HepG2 (cell line): ENCODE measurements at regions not wholly inside any gene's neighbourhood (a gene's known extent, or its start where the extent isn't known, plus 50 kb on each side); places are given as distances from the start of the nearest gene placed in this dataset.

Experiments used
- ATAC-seq: fragments of 200-7000 bp; cut with Tn5 transposase; 3 replicates; pipeline ENCODE4 v1.9.1; 2020; ENCODE audit warnings: mild to moderate bottlenecking, moderate library complexity
- BruUV-seq: library from RNA; stranded (reverse); fragments of 400-500 nt; replicated peaks from 2 replicates; lab custom pipeline; 2021; lab: Mats Ljungman, UMichigan
- CTCF ChIA-PET: fragments of 300-600 bp; formaldehyde crosslinking; extraction: SDS; loops from one replicate; lab custom pipeline; 2021; ENCODE audit warnings: low total read pairs, inconsistent platforms, low intra/inter-chr PET ratio; lab: Yijun Ruan, JAX
- POLR2A ChIA-PET: fragments of 350-600 bp; sonication (Branson Sonifier 250); formaldehyde crosslinking; loops from one replicate; lab custom pipeline; 2020; ENCODE audit warnings: antibody characterized with exemption, inconsistent platforms; lab: Yijun Ruan, JAX
- DNase-seq: peaks from one replicate; pipeline ENCODE4 v3.0.0-alpha.2; 2015; ENCODE audit warnings: low spot score
- FAIRE-seq: peaks from 3 replicates; lab custom pipeline; 2011; peaks lifted over from hg19 to GRCh38; lab: Jason Lieb, UNC
- H2AFZ ChIP-seq: one replicate; pipeline ENCODE4 v1.6.1; 2011; ENCODE audit warnings: low read length, inconsistent platforms
- H3K27ac ChIP-seq: fragments of 300-600 bp; 3 replicates; pipeline ENCODE4 v1.8.0; 2011; ENCODE audit warnings: mixed run types, mild to moderate bottlenecking, mixed read lengths, low read length, inconsistent platforms; ENCODE audit not compliant: insufficient read depth; ENCODE audit errors: extremely low read length
- H3K27me3 ChIP-seq, 2 experiments: fragments of 200-600 bp in 1 of 2; 2 replicates in 1 of 2; 3 replicates in 1 of 2; pipeline versions ENCODE4 v1.6.0 to v1.8.0; 2011; ENCODE audit warnings: low read length in 2 of 2, mild to moderate bottlenecking in 2 of 2, moderate library complexity in 2 of 2, inconsistent platforms in 1 of 2; ENCODE audit not compliant: insufficient read depth in 2 of 2, control insufficient read depth in 1 of 2
- H3K36me3 ChIP-seq, 2 experiments: fragments of 200-600 bp in 1 of 2; replicated peaks in 1 of 2; 2 replicates in 1 of 2; 3 replicates in 1 of 2; pipeline versions ENCODE4 v1.5.1 to v1.8.0; 2011; ENCODE audit warnings: low read length in 2 of 2, inconsistent platforms in 1 of 2; ENCODE audit not compliant: insufficient read depth in 2 of 2, control insufficient read depth in 1 of 2
- H3K4me1 ChIP-seq: 2 replicates; pipeline ENCODE4 v1.5.1; 2012; ENCODE audit warnings: low read length, inconsistent platforms; ENCODE audit not compliant: insufficient read depth
- H3K4me2 ChIP-seq: 2 replicates; pipeline ENCODE4 v1.6.0; 2011; ENCODE audit warnings: low read depth, low read length, inconsistent platforms
- H3K4me3 ChIP-seq, 3 experiments: fragments of 200-600 bp in 1 of 3; sonication (generic), shearing (Covaris generic) in 1 of 3; replicated peaks in 1 of 3; 2 replicates each; pipeline ENCODE4 v1.5.1; 2011 to 2016; ENCODE audit warnings: low read length in 3 of 3, inconsistent platforms in 2 of 3, low read depth in 2 of 3, mild to moderate bottlenecking in 2 of 3, control low read depth in 1 of 3, mixed read lengths in 1 of 3; ENCODE audit not compliant: insufficient read depth in 1 of 3
- H3K79me2 ChIP-seq: one replicate; pipeline ENCODE4 v1.6.1; 2011; ENCODE audit warnings: low read length, inconsistent platforms; ENCODE audit not compliant: insufficient read depth
- H3K9ac ChIP-seq: 2 replicates; pipeline ENCODE4 v1.6.0; 2011; ENCODE audit warnings: mild to moderate bottlenecking, low read depth, low read length, inconsistent platforms; ENCODE audit not compliant: insufficient read depth
- H3K9me3 ChIP-seq: 2 replicates; pipeline ENCODE4 v1.5.1; 2012; ENCODE audit warnings: mild to moderate bottlenecking, low read length
- H4K20me1 ChIP-seq: 2 replicates; pipeline ENCODE4 v1.6.0; 2011; ENCODE audit warnings: inconsistent platforms, mild to moderate bottlenecking, low read length, moderate library complexity; ENCODE audit not compliant: insufficient read depth
- HES4 ChIP-seq: sonication (generic); formaldehyde crosslinking; IDR thresholded peaks from 2 replicates; pipeline ENCODE4 v1.9.0; 2021; ENCODE audit warnings: mild to moderate bottlenecking, missing genetic modification reagents, borderline replicate concordance
- HNRNPLL ChIP-seq: fragments of 200-400 bp; formaldehyde crosslinking; IDR thresholded peaks from 2 replicates; pipeline ENCODE4 v1.6.1; 2017; ENCODE audit warnings: mild to moderate bottlenecking, low read depth, low read length; ENCODE audit not compliant: poor library complexity, severe bottlenecking
- MAFF ChIP-seq: IDR thresholded peaks from 2 replicates; pipeline ENCODE4 v1.6.1; 2011; ENCODE audit warnings: low read depth, low read length, improper control_type of control experiment
- MAFK ChIP-seq, 2 experiments: IDR thresholded peaks in 1 of 2; conservative IDR thresholded peaks in 1 of 2; 2 replicates each; pipeline ENCODE4 v1.6.1; 2011; ENCODE audit warnings: improper control_type of control experiment in 2 of 2, low read length in 2 of 2
- NRL ChIP-seq: sonication (generic); formaldehyde crosslinking; IDR thresholded peaks from 2 replicates; pipeline ENCODE4 v1.5.0; 2020; ENCODE audit warnings: missing genetic modification reagents, mild to moderate bottlenecking, moderate library complexity, borderline replicate concordance
- REL ChIP-seq: sonication (generic); formaldehyde crosslinking; conservative IDR thresholded peaks from 2 replicates; pipeline ENCODE4 v1.8.0; 2022; ENCODE audit warnings: mild to moderate bottlenecking, missing genetic modification reagents, moderate library complexity
- TRIM24 ChIP-seq: sonication (generic); formaldehyde crosslinking; IDR thresholded peaks from 2 replicates; pipeline ENCODE4 v1.8.0; 2022; ENCODE audit warnings: mild to moderate bottlenecking, missing genetic modification reagents
- ZEB1 ChIP-seq: IDR thresholded peaks from 2 replicates; pipeline ENCODE4 v1.6.1; 2012; ENCODE audit warnings: mild to moderate bottlenecking, low read depth, inconsistent platforms; ENCODE audit not compliant: insufficient replicate concordance
- ZKSCAN5 ChIP-seq: sonication (generic); formaldehyde crosslinking; IDR thresholded peaks from 2 replicates; pipeline ENCODE4 v1.5.1; 2020; ENCODE audit warnings: mild to moderate bottlenecking, missing genetic modification reagents
- ZNF180 ChIP-seq: sonication (generic); formaldehyde crosslinking; IDR thresholded peaks from 2 replicates; pipeline ENCODE4 v1.4.0; 2020; ENCODE audit warnings: low read depth, missing genetic modification reagents, borderline replicate concordance
- ZNF274 ChIP-seq: sonication (generic); formaldehyde crosslinking; IDR thresholded peaks from 2 replicates; pipeline ENCODE4 v1.5.1; 2020; ENCODE audit warnings: mild to moderate bottlenecking, missing genetic modification reagents
- ZNF335 ChIP-seq: sonication (generic); formaldehyde crosslinking; IDR thresholded peaks from 2 replicates; pipeline ENCODE4 v1.4.0; 2020; ENCODE audit warnings: missing genetic modification reagents
- ZNF33B ChIP-seq: sonication (generic); formaldehyde crosslinking; IDR thresholded peaks from 2 replicates; pipeline ENCODE4 v1.5.1; 2020; ENCODE audit warnings: mild to moderate bottlenecking, missing genetic modification reagents
- ZNF530 ChIP-seq: sonication (generic); formaldehyde crosslinking; IDR thresholded peaks from 2 replicates; pipeline ENCODE4 v1.5.0; 2020; ENCODE audit warnings: low read depth, mild to moderate bottlenecking, missing genetic modification reagents
- ZNF605 ChIP-seq: sonication (generic); formaldehyde crosslinking; IDR thresholded peaks from 2 replicates; pipeline ENCODE4 v1.8.0; 2022; ENCODE audit warnings: mild to moderate bottlenecking, missing genetic modification reagents
- WGBS: methylation state at CpG from one replicate; pipeline ENCODE4 v1.1.6; 2017; ENCODE audit warnings: low lambda C conversion rate; 5-methylcytosine and 5-hydroxymethylcytosine counted together
- in situ Hi-C: cut with HindIII; loops from 2 replicates; pipeline ENCODE4 v1.10.0; 2017; ENCODE audit warnings: low pct_unique_long_range_greater_than_20kb; ENCODE audit not compliant: extremely low pct_ligation_motif_present
- intact Hi-C: fragments of 100-400 bp; cut with micrococcal nuclease; formaldehyde crosslinking; loops from one replicate; pipeline ENCODE4 v1.10.0; 2022; ENCODE audit not compliant: unreplicated experiment
- TF ChIP-seq, protein P1 (sequence below): sonication (generic); formaldehyde crosslinking; IDR thresholded peaks from 2 replicates; pipeline ENCODE4 v1.5.1; 2020; ENCODE audit warnings: mild to moderate bottlenecking, missing genetic modification reagents, moderate library complexity
- TF ChIP-seq, protein P2 (sequence below): sonication (generic); formaldehyde crosslinking; IDR thresholded peaks from 2 replicates; pipeline ENCODE4 v1.4.0; 2020; ENCODE audit warnings: missing genetic modification reagents

DNA sequence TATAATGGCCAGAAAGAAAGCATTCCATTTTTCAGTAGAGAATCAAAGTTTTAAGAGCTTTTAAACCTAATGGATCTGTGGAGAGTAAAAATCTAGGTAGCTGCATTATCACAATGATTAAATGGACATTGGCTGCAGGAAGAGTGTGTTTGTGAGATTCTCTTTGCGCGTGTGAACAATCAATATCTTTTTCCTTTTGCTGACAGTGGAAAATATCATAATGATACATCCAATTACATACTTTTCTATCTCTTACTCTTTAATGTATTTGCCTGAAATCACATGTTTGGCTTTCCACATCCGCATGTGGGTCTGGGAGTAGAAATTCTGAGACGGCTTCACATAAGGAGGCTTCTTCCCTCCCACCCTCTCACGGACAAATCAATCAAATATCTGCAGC is 69.8 kb upstream of the DUSP22 start:
- ATAC-seq: no peak
- in situ Hi-C loops: no loop called here
- CTCF ChIA-PET: no interaction called here
- WGBS: 96% methylated on average over 5 of the region's 5 CpGs
- Histone ChIP-seq H3K27ac (peak overlapping the region; percentile 99), H2AFZ (no peak overlapping the region), H3K9me3 (peaks cover 5% of the 10 kb centered on the region; the same call in 1 of the 2 replicates), H3K36me3 (no peaks in the 10 kb centered on the region), H3K27me3 (no peaks in the 10 kb centered on the region), H3K79me2 (no peaks in the 10 kb centered on the region), H3K4me1 (peaks cover 61% of the 10 kb centered on the region), H3K4me2 (no peak overlapping the region)
- POLR2A ChIA-PET: no interaction called here
- BruUV-seq: no TSS peak
- TF ChIP-seq MAFK (conservative IDR thresholded peaks at IDR 0.05 in 1 of 2, IDR thresholded peaks at IDR 0.05 in 1 of 2; ENCODE audit: low read length in 2 of 2) (peak; percentile 45 to 70), MAFF (peak; percentile 55), ZNF530 (CRISPR knock-in tag) (no peak)
- TF ChIP-seq, all 625 proteins: peak for 2
- FAIRE-seq (no peak), DNase-seq (no peak)
- Histone ChIP-seq H3K4me3 (no peak overlapping the region), H3K9ac (no peak overlapping the region), H4K20me1 (no peaks in the 10 kb centered on the region)
- intact Hi-C loops: no loop called here

DNA sequence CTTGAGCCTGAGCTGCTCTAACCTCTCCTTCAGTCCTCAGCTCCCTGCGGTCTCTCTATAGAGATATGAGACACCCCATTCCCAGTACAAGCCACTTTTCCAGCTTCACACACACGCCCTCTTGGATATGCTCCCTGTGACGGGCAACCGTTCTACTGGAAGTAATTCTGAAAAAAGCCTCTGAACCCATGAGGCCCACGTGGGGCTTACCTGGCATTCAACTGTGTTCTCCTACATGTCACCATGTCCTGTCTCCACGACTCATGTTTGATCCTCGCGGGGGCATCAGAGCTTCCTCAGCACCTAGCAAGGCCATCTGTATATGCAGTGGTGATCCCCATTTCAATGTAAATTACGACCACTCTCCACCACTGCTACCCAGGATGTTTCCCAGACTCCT is 69.2 kb upstream of the DUSP22 start:
- Histone ChIP-seq H2AFZ (no peak overlapping the region), H3K27ac (no peak overlapping the region), H3K9ac (no peak overlapping the region), H3K36me3 (no peaks in the 10 kb centered on the region), H3K9me3 (peaks cover 6% of the 10 kb centered on the region; the same call in 1 of the 2 replicates), H3K4me1 (peaks cover 61% of the 10 kb centered on the region), H3K4me3 (no peak overlapping the region), H3K4me2 (no peak overlapping the region), H4K20me1 (no peaks in the 10 kb centered on the region), H3K27me3 (no peaks in the 10 kb centered on the region), H3K79me2 (no peaks in the 10 kb centered on the region)
- in situ Hi-C loops: no loop called here
- ChIA-PET POLR2A (no interaction called here), CTCF (no interaction called here)
- TF ChIP-seq, protein P1, sequence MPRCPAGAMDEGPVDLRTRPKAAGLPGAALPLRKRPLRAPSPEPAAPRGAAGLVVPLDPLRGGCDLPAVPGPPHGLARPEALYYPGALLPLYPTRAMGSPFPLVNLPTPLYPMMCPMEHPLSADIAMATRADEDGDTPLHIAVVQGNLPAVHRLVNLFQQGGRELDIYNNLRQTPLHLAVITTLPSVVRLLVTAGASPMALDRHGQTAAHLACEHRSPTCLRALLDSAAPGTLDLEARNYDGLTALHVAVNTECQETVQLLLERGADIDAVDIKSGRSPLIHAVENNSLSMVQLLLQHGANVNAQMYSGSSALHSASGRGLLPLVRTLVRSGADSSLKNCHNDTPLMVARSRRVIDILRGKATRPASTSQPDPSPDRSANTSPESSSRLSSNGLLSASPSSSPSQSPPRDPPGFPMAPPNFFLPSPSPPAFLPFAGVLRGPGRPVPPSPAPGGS (CRISPR knock-in tag): no peak
- TF ChIP-seq ZKSCAN5 (CRISPR knock-in tag): no peak
- TF ChIP-seq TRIM24 (CRISPR knock-in tag): no peak
- no peak for TF ChIP-seq ZNF33B (CRISPR knock-in tag)
- no peak for TF ChIP-seq ZNF335
- TF ChIP-seq ZNF605 (CRISPR knock-in tag): no peak
- no peak for TF ChIP-seq ZEB1
- no peak for TF ChIP-seq REL (CRISPR knock-in tag)
- TF ChIP-seq ZNF180 (CRISPR knock-in tag): no peak
- TF ChIP-seq HNRNPLL: no peak
- TF ChIP-seq HES4 (CRISPR knock-in tag): no peak
- TF ChIP-seq NRL (CRISPR knock-in tag): no peak
- no peak for TF ChIP-seq ZNF274 (CRISPR knock-in tag)
- TF ChIP-seq, protein P2, sequence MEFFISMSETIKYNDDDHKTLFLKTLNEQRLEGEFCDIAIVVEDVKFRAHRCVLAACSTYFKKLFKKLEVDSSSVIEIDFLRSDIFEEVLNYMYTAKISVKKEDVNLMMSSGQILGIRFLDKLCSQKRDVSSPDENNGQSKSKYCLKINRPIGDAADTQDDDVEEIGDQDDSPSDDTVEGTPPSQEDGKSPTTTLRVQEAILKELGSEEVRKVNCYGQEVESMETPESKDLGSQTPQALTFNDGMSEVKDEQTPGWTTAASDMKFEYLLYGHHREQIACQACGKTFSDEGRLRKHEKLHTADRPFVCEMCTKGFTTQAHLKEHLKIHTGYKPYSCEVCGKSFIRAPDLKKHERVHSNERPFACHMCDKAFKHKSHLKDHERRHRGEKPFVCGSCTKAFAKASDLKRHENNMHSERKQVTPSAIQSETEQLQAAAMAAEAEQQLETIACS (CRISPR knock-in tag): no peak
- no TSS peak for BruUV-seq
- FAIRE-seq: no peak
- ATAC-seq: no peak
- 95% methylated on average over 9 of the region's 9 CpGs for WGBS
- intact Hi-C loops: no loop called here
- DNase-seq: no peak
